ENCODE measurements at regions not wholly inside any gene's neighbourhood (a gene's known extent, or its start where the extent isn't known, plus 50 kb on each side); places are given as distances from the start of the nearest gene placed in this dataset.

DNA sequence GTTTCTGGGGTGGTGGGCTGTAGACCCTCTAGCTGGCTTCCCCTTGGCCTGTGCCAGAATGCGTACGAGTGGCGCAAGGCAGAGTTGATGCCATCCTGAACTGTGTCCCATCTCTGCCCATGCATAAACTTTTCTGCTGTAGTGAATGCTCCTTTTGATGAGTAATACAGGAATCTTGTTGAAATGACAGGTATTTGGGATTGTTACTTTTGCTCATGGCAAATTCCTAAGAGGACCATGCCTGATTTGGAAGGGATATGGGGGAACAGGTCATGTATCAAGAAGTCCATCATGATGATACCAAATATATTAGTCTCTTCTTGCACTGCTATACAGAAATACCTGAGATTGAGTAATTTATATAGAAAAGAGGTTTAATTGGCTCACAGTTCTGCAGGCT, 648.0 kb downstream of the SLC4A3 start:
- H3K4me2 ChIP-seq = no peak overlapping the region
- no peaks in the 10 kb centered on the region for H3K36me3 ChIP-seq (replicated peaks; ENCODE audit: insufficient read depth, low read depth)
- H3K4me1 ChIP-seq (ENCODE audit: insufficient read depth) = peaks cover 28% of the 10 kb centered on the region
- H3K9me3 ChIP-seq (ENCODE audit: low read depth) = no peaks in the 10 kb centered on the region
- WGBS (ENCODE audit: low lambda C conversion rate, missing lambda C conversion rate) = 97% methylated on average over 3 of the region's 3 CpGs
- no peaks in the 10 kb centered on the region for H3K79me2 ChIP-seq
- no peaks in the 10 kb centered on the region for H3K27me3 ChIP-seq
- no peaks in the 10 kb centered on the region for H3K9me2 ChIP-seq (replicated peaks; ENCODE audit: insufficient read depth)
- H2AFZ ChIP-seq = no peak overlapping the region
- H3K4me3 ChIP-seq = no peak overlapping the region
- TF ChIP-seq EZH2 (IDR thresholded peaks at IDR 0.05; ENCODE audit: borderline replicate concordance) (no peak), EZH2phosphoT487 (IDR thresholded peaks at IDR 0.05; ENCODE audit: low read depth, severe bottlenecking, unreplicated experiment) (no peak)
- TF ChIP-seq, protein P1, sequence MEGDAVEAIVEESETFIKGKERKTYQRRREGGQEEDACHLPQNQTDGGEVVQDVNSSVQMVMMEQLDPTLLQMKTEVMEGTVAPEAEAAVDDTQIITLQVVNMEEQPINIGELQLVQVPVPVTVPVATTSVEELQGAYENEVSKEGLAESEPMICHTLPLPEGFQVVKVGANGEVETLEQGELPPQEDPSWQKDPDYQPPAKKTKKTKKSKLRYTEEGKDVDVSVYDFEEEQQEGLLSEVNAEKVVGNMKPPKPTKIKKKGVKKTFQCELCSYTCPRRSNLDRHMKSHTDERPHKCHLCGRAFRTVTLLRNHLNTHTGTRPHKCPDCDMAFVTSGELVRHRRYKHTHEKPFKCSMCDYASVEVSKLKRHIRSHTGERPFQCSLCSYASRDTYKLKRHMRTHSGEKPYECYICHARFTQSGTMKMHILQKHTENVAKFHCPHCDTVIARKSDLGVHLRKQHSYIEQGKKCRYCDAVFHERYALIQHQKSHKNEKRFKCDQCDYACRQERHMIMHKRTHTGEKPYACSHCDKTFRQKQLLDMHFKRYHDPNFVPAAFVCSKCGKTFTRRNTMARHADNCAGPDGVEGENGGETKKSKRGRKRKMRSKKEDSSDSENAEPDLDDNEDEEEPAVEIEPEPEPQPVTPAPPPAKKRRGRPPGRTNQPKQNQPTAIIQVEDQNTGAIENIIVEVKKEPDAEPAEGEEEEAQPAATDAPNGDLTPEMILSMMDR (IDR thresholded peaks at IDR 0.05; ENCODE audit: poor library complexity) = no peak
- no peaks in the 10 kb centered on the region for H4K20me1 ChIP-seq (ENCODE audit: insufficient read depth, poor library complexity, severe bottlenecking)
- H3K27ac ChIP-seq = no peak overlapping the region
- DNase-seq (ENCODE audit: low spot score) = no peak

DNA sequence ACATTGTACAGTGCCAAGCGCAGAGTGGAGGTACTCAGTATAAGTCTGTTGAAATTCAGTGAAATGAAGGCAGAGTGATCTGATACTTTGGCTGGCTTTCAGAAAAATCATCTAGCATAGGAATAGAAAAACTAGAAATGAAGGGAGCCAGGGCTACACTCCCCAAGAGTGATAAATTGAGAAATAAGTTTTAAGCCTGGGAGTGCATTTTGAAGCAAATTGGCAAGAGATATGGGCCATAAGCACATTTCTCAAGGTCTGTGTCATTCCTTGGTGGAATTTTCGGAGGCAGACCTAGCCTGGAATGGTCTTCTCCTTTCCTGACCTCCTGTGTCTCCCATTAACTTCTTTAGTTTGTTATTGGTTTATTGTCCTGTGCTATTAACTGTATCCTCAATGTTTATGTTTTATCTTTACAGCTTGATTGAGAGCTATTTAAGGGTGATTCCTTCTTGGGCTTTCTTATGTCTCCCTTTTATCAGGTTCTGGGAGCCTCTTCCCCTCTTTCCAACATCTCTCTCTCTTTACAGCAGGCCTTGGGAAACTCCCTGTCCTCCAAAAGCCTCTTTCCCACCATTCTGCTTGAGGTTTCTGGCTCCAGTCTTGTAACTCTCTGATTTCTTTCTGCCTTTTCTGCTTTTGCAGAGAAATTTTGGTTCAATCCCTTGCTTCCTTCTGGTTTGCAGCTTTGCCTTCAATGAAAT, 649.5 kb downstream of the SLC4A3 start:
- no peak overlapping the region for H3K4me2 ChIP-seq
- no peaks in the 10 kb centered on the region for H3K79me2 ChIP-seq
- H3K27me3 ChIP-seq = no peaks in the 10 kb centered on the region
- 91% methylated on average over 2 of the region's 2 CpGs for WGBS (ENCODE audit: low lambda C conversion rate, missing lambda C conversion rate)
- no peak overlapping the region for H2AFZ ChIP-seq
- peak overlapping the region; percentile 63 for H3K27ac ChIP-seq
- H3K36me3 ChIP-seq (replicated peaks; ENCODE audit: insufficient read depth, low read depth) = no peaks in the 10 kb centered on the region
- no peaks in the 10 kb centered on the region for H4K20me1 ChIP-seq (ENCODE audit: insufficient read depth, poor library complexity, severe bottlenecking)
- no peaks in the 10 kb centered on the region for H3K9me3 ChIP-seq (ENCODE audit: low read depth)
- DNase-seq (ENCODE audit: low spot score) = no peak
- H3K4me3 ChIP-seq = no peak overlapping the region
- H3K4me1 ChIP-seq (ENCODE audit: insufficient read depth) = peaks cover 28% of the 10 kb centered on the region
- TF ChIP-seq, protein P1 (IDR thresholded peaks at IDR 0.05; ENCODE audit: poor library complexity) = no peak
- no peak for TF ChIP-seq EZH2 (IDR thresholded peaks at IDR 0.05; ENCODE audit: borderline replicate concordance)
- H3K9me2 ChIP-seq (replicated peaks; ENCODE audit: insufficient read depth) = no peaks in the 10 kb centered on the region

DNA sequence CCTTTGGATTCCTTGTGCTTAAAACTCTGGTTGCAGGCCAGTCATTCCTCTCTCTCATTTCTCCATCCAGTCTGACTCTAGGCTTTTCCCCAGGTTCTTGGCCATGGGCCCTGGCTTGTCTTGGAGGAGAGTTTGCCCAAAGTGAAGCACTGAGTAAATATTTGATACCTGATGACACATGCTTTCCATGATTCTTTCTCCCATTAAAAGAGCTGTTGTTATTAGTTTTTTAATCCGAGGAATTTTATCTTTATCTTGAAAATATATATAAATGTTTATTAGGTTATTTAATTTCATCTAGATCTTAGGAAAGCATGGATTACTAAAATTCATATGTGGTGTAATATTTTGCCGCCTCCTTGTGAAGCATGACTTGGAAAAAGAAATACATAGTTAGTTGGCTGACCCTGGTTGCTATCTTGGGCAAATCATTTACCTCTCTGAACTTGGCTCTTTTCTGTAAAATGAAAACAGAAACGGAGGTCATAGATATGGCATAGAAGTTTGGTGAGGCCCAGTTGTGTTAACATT, 650.1 kb downstream of the SLC4A3 start:
- no peaks in the 10 kb centered on the region for H3K27me3 ChIP-seq
- no peaks in the 10 kb centered on the region for H3K36me3 ChIP-seq (replicated peaks; ENCODE audit: insufficient read depth, low read depth)
- peak; percentile 29 for DNase-seq (ENCODE audit: low spot score)
- H4K20me1 ChIP-seq (ENCODE audit: insufficient read depth, poor library complexity, severe bottlenecking) = no peaks in the 10 kb centered on the region
- H3K4me2 ChIP-seq = peak overlapping the region; percentile 21
- H3K9me2 ChIP-seq (replicated peaks; ENCODE audit: insufficient read depth) = no peaks in the 10 kb centered on the region
- H3K79me2 ChIP-seq = no peaks in the 10 kb centered on the region
- WGBS (ENCODE audit: low lambda C conversion rate, missing lambda C conversion rate) = 58% methylated on average over 3 of the region's 3 CpGs
- no peaks in the 10 kb centered on the region for H3K9me3 ChIP-seq (ENCODE audit: low read depth)
- H3K4me1 ChIP-seq (ENCODE audit: insufficient read depth) = peaks cover 28% of the 10 kb centered on the region
- H2AFZ ChIP-seq = no peak overlapping the region
- peak overlapping the region; percentile 63 for H3K27ac ChIP-seq
- no peak overlapping the region for H3K4me3 ChIP-seq
- TF ChIP-seq EZH2 (IDR thresholded peaks at IDR 0.05; ENCODE audit: borderline replicate concordance) (no peak), EZH2phosphoT487 (IDR thresholded peaks at IDR 0.05; ENCODE audit: low read depth, severe bottlenecking, unreplicated experiment) (no peak)
- TF ChIP-seq, protein P1 (IDR thresholded peaks at IDR 0.05; ENCODE audit: poor library complexity) = no peak

Data from hepatocyte (in vitro differentiated cells).